ENCODE measurements at regions not wholly inside any gene's neighbourhood (a gene's known extent, or its start where the extent isn't known, plus 50 kb on each side); places are given as distances from the start of the nearest gene placed in this dataset.
"Not testable (repeated sequence)": the region's sequence is repeated elsewhere in the genome, so short reads cannot be mapped to it uniquely, and the experiment has no call there.

GRCh38 chr5:51559921-51560658 is 176.8 kb downstream of the ISL1 start:
- DNase-seq = no peak

GRCh38 chr5:51566953-51567352 is 183.7 kb downstream of the ISL1 start:
- DNase-seq = no peak

- DNase-seq = no peak
These were observed 184.4 kb downstream of the ISL1 start for GRCh38 chr5:51567636-51568035.

GRCh38 chr5:51573835-51574234 is 190.6 kb downstream of the ISL1 start:
- no peak for DNase-seq

- no peak for DNase-seq
These were observed 199.7 kb downstream of the ISL1 start for GRCh38 chr5:51582871-51583394.

GRCh38 chr5:51598026-51598425 is 214.8 kb downstream of the ISL1 start:
- DNase-seq = no peak

GRCh38 chr5:51599587-51599986 is 216.3 kb downstream of the ISL1 start:
- no peak for DNase-seq

GRCh38 chr5:51604324-51604723 is 221.1 kb downstream of the ISL1 start:
- no peak for DNase-seq

GRCh38 chr5:51606921-51607320 is 223.7 kb downstream of the ISL1 start:
- DNase-seq = no peak

GRCh38 chr5:51618234-51618633 is 235.0 kb downstream of the ISL1 start:
- DNase-seq = no peak

- no peak for DNase-seq
These were observed 237.9 kb downstream of the ISL1 start for GRCh38 chr5:51621156-51621555.

GRCh38 chr5:51622161-51622790 is 239.0 kb downstream of the ISL1 start:
- no peak for DNase-seq

- no peak for DNase-seq
These were observed 242.1 kb downstream of the ISL1 start for GRCh38 chr5:51625224-51625968.

- no peak for DNase-seq
These were observed 248.8 kb downstream of the ISL1 start for GRCh38 chr5:51632027-51632426.

- peak; percentile 15 for DNase-seq
These were observed 249.5 kb downstream of the ISL1 start for GRCh38 chr5:51632793-51633192.

GRCh38 chr5:51636973-51637372 is 253.7 kb downstream of the ISL1 start:
- not testable (repeated sequence) for DNase-seq

- no peak for DNase-seq
These were observed 261.7 kb downstream of the ISL1 start for GRCh38 chr5:51644976-51645375.

- DNase-seq = no peak
These were observed 263.2 kb downstream of the ISL1 start for GRCh38 chr5:51646482-51646881.

GRCh38 chr5:51650824-51651223 is 267.6 kb downstream of the ISL1 start:
- DNase-seq = no peak

- DNase-seq = no peak
These were observed 268.2 kb downstream of the ISL1 start for GRCh38 chr5:51651476-51651875.

GRCh38 chr5:51651889-51652288 is 268.6 kb downstream of the ISL1 start:
- no peak for DNase-seq

- no peak for DNase-seq
These were observed 269.7 kb downstream of the ISL1 start for GRCh38 chr5:51652980-51653379.

GRCh38 chr5:51657340-51658240 is 274.3 kb downstream of the ISL1 start:
- no peak for DNase-seq
